ENCODE measurements at regions not wholly inside any gene's neighbourhood (a gene's known extent, or its start where the extent isn't known, plus 50 kb on each side); places are given as distances from the start of the nearest gene placed in this dataset.

GRCh38 chr4:38189445-38189844, 229.2 kb downstream of the PTTG2 start (continued):
- TF ChIP-seq MNT (IDR thresholded peaks at IDR 0.05) (no peak), ZNF770 (CRISPR knock-in tag; IDR thresholded peaks at IDR 0.05) (peak; percentile 71), FOSL1 (CRISPR knock-in tag; IDR thresholded peaks at IDR 0.05; ENCODE audit: borderline replicate concordance) (0 out of 2 replicates have a peak, but pooled peaks have one; percentile 46), ZNF329 (CRISPR knock-in tag; IDR thresholded peaks at IDR 0.05; ENCODE audit: low read depth) (no peak), FOXA3 (CRISPR knock-in tag; IDR thresholded peaks at IDR 0.05) (no peak), NFE2L2 (IDR thresholded peaks at IDR 0.05; ENCODE audit: low read length) (no peak)

GRCh38 chr4:38190717-38191178, 230.6 kb downstream of the PTTG2 start:
- H3K4me2 ChIP-seq (ENCODE audit: low read depth, low read length), result no peak overlapping the region
- POLR2A ChIA-PET, result no interaction called here
- no peak for TF ChIP-seq ZNF326 (CRISPR knock-in tag; IDR thresholded peaks at IDR 0.05; ENCODE audit: borderline replicate concordance)
- TF ChIP-seq ZNF614 (CRISPR knock-in tag; IDR thresholded peaks at IDR 0.05; ENCODE audit: borderline replicate concordance), result no peak
- TF ChIP-seq NFKB2 (CRISPR knock-in tag; IDR thresholded peaks at IDR 0.05; ENCODE audit: borderline replicate concordance), result no peak
- TF ChIP-seq ZNF280D (CRISPR knock-in tag; IDR thresholded peaks at IDR 0.05), result no peak
- TF ChIP-seq TCF7 (IDR thresholded peaks at IDR 0.05; ENCODE audit: low read depth), result no peak
- no peak for TF ChIP-seq ZMYM4 (CRISPR knock-in tag; IDR thresholded peaks at IDR 0.05)
- no peak for TF ChIP-seq KLF6 (CRISPR knock-in tag; IDR thresholded peaks at IDR 0.05)
- TF ChIP-seq GATAD1 (CRISPR knock-in tag; IDR thresholded peaks at IDR 0.05), result no peak
- TF ChIP-seq ZNF496 (CRISPR knock-in tag; IDR thresholded peaks at IDR 0.05; ENCODE audit: insufficient replicate concordance), result no peak
- TF ChIP-seq NPAS2 (CRISPR knock-in tag; IDR thresholded peaks at IDR 0.05; ENCODE audit: borderline replicate concordance), result no peak
- no peak for TF ChIP-seq NFIC (IDR thresholded peaks at IDR 0.05; ENCODE audit: low read length)
- no peak for TF ChIP-seq TAF15 (IDR thresholded peaks at IDR 0.05; ENCODE audit: low read depth, low read length, poor library complexity, severe bottlenecking)

More at GRCh38 chr4:38190717-38191178, 230.6 kb downstream of the PTTG2 start:
- FAIRE-seq (no peak), ATAC-seq (no peak), DNase-seq (ENCODE audit: low spot score) (no peak)
- Histone ChIP-seq H3K9ac (ENCODE audit: insufficient read depth, low read depth, low read length) (no peak overlapping the region), H3K79me2 (ENCODE audit: insufficient read depth, low read length) (no peaks in the 10 kb centered on the region), H3K4me3 (replicated peaks in 1 of 3; ENCODE audit: insufficient read depth in 1 of 3, low read depth in 2 of 3, low read length in 3 of 3) (no peak overlapping the region), H3K36me3 (replicated peaks in 1 of 2; ENCODE audit: control insufficient read depth in 1 of 2, insufficient read depth in 2 of 2, low read length in 2 of 2) (no peaks in the 10 kb centered on the region), H2AFZ (ENCODE audit: low read length) (no peak overlapping the region), H3K27ac (ENCODE audit: extremely low read length, insufficient read depth, low read length) (no peak overlapping the region), H3K27me3 (ENCODE audit: control insufficient read depth in 1 of 2, insufficient read depth in 2 of 2, low read length in 2 of 2) (peaks cover 0 to 7% of the 10 kb centered on the region in 2 experiments; a peak in 2 of 5 replicates), H4K20me1 (ENCODE audit: insufficient read depth, low read length) (no peaks in the 10 kb centered on the region), H3K4me1 (ENCODE audit: insufficient read depth, low read length) (peaks cover 33% of the 10 kb centered on the region), H3K9me3 (ENCODE audit: low read length) (peaks cover 8% of the 10 kb centered on the region)
- intact Hi-C loops (cut with micrococcal nuclease; ENCODE audit: unreplicated experiment), result no loop called here
- no TSS peak for BruUV-seq (replicated peaks)
- CTCF ChIA-PET (ENCODE audit: low intra/inter-chr PET ratio, low total read pairs), result no interaction called here
- in situ Hi-C loops (cut with HindIII; ENCODE audit: extremely low pct_ligation_motif_present, low pct_unique_long_range_greater_than_20kb), result no loop called here
- 24% methylated on average over 4 of the region's 4 CpGs for WGBS (ENCODE audit: low lambda C conversion rate)
